GM18498 (cell line): ENCODE measurements at regions not wholly inside any gene's neighbourhood (a gene's known extent, or its start where the extent isn't known, plus 50 kb on each side); places are given as distances from the start of the nearest gene placed in this dataset.
"Not testable (repeated sequence)": the region's sequence is repeated elsewhere in the genome, so short reads cannot be mapped to it uniquely, and the experiment has no call there.

Experiments
- ATAC-seq: cut with Tn5 transposase; IDR thresholded peaks from one replicate; pipeline ENCODE4 v1.9.1; 2021; ENCODE audit warnings: mild to moderate bottlenecking, moderate library complexity; ENCODE audit not compliant: unreplicated experiment

DNA sequence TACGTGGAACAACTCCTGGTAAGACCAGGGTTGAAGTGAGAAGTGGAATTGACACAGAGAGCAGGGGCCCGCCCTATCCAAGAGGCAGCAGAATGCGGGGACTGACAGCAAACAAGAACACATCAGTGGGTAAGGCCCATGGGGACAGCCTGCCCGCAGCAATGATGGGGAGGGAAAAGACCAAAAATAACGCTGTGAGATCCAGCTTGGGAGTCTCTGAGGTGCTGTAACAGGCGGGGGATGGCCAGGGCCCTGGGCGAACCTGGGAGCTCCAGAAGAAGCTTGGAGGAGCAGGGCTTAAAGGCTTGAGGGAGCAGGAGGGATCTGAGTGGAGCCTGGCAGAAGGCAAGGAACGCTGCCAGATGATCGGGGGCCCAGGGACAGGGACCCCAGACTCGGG is 173.4 kb downstream of the TMEM200C start:
- ATAC-seq: no peak

DNA sequence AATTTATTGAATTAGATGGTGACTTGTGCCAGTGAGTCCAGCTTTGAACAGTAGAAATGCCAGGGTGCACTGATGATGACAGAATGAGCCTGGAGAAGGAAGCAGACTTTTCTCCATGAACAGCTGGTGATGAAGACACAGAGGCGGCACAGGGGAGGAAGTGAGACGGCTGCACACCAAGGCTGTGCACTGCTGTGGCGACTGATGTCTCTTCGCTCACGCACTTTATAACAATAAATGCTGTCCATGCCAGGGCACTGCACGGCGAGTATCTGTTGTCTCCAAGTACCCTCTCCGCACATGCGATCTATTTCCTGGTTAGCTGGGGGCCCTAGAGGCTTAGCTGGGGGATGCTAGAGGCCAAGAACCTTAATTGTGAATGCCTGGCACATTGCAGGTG is 175.2 kb downstream of the TMEM200C start:
- no peak for ATAC-seq

DNA sequence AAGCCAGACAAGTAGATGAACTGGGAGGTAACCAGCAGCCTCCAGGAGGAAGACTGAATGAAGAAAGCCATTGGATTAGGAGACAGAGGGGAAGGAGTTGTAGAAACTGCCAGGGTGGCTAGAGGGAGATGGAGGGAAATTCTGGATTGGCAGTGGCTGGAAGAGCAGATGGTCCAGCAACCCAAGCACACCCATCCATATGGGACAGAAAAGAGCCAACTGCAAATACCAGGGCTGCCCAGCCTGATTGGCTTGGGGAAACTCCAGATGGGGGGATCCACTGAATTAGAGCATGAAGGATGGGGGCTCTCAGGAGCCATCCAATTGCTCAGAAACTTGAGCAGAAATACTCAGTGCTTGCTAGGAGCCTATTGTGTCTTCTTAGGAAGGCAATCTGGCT is 173.5 kb upstream of the EPB41L3 start:
- no peak for ATAC-seq

DNA sequence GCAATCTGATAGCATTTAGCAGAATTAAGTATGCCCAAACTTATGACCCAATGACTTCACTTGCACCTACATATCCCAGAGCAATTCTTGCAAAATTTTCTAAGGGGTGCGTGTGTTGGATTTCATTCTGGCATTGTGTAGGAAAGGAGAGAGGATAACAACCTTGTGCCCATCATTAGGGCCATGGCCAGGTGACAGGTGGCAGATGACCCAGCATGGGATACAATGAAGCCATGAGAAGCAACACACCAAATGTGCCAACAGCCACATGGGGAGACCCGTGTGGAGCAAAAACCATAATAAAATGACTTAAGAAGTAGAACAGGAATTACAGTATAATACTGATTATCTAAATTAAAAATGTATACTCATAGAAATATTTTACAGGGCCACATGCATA is 166.9 kb upstream of the EPB41L3 start:
- no peak for ATAC-seq

DNA sequence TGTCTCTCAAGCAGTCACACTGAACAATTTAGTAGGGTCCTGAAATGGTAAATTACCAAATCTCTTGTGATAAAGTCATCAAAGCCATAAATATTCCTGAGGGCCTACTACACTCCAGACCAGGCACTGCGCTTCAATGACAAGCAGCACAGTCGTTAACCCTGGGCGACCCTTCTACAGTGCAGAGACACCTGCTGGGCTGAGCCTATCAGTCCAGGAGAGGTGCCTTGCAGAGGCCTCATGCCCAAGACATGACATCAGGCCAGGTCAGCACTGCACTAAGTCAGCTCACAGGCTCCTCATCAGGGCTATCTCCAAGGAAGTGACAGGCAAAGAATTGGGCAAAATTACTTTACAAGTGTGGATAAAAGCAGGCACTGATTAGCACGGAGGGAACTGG is 166.4 kb upstream of the EPB41L3 start:
- ATAC-seq: no peak

DNA sequence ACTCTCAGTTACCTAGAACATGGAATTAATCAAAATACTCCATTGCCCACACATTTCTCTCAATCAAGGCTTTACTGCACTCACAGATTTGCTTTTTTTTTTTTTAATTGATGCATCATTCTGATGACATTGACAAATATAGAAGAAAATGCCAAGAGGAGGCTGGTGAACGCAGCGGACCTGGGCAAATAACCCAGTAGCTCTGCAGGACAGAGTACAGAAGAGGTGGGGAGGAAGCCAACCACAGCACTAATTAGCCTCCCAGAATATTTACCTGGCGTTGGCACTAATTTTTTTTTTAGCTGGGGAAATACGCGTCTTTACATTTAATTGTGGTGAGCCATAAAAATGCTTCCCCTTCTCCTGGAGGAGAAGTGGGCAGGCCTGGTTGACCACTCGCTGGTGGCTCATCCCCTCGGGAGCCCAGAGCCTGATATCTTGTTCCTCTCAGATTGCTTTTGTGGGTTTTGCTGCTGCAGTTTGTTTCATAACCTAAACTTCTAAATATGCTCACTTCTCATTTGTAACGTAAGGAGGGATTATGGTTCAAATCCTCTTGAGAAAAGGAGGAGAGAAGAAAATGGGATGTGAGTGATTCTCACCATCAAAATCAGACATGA is 165.8 kb upstream of the EPB41L3 start:
- ATAC-seq: no peak

DNA sequence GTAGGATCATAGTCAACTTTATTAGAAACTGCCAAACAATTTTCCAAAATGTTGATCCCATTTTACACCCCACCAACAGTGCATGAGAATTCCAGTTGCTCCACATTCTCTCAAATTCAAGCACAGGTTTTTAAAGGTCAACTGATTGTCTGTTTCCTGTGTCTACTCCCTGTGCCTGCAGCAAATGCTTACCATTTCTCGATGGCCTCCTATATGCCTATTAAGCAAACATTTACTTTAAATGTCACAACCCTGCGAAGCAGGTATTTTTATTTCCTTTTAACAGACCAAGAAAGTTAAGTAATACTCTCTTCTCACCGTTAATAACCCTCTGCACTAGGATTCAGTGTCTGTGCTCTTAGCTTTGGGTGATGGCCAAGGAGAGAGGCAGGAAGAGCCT is 163.8 kb upstream of the EPB41L3 start:
- no peak for ATAC-seq

DNA sequence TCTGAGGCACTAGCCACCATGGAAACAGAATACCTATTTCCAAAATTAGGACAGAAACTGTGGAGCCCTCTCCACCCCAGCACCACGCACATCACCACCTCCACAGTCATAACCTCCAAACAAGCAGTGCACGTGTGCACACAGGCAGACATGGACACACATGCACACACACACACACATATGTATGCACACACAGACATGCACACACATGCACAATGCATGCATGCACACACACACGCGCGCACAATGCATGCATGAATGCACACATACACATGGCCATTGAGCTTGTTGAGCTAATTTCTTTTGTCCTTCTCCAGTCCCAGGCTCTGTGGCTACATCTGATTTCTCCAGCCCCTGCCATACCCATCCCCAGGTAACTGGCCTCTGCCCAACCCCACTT is 161.6 kb upstream of the EPB41L3 start:
- ATAC-seq: no peak

DNA sequence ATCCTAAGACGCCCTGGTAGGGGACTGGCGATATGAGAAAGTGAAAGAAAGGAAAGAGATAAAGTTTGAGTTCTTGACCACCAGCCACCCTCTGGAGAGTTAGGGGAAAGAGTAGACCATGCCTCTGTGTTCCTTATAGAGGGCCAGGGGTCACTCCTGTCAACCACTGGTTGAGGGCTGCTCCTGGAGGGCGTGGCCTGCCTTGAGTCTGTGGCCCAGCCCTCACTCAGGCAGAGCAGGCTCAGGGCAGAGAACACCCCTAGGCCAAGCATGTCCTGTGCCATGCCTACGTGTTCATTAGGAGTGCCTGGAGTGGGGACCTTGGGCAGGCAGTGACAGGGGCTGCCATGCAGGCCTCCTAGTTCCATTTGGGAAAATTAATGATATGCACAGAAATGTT is 161.1 kb upstream of the EPB41L3 start:
- no peak for ATAC-seq

DNA sequence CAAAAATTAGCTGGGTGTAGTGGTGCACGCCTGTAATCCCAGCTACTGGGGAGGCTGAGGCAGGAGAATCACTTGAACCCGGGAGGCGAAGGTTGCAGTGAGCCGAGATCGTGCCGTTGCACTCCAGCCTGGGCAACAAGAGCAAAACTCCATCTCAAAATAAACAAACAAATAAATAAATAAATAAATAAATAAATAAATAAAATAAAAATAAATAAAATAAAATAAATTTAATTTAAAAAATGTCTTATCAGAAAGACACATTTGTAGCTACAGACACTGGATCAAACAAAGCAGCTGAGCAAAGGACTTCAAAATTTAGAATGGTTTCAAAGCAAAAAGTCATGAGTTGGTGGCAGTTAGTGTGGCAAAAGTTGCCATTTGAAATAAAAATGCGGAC is 158.2 kb upstream of the EPB41L3 start:
- not testable (repeated sequence) for ATAC-seq

DNA sequence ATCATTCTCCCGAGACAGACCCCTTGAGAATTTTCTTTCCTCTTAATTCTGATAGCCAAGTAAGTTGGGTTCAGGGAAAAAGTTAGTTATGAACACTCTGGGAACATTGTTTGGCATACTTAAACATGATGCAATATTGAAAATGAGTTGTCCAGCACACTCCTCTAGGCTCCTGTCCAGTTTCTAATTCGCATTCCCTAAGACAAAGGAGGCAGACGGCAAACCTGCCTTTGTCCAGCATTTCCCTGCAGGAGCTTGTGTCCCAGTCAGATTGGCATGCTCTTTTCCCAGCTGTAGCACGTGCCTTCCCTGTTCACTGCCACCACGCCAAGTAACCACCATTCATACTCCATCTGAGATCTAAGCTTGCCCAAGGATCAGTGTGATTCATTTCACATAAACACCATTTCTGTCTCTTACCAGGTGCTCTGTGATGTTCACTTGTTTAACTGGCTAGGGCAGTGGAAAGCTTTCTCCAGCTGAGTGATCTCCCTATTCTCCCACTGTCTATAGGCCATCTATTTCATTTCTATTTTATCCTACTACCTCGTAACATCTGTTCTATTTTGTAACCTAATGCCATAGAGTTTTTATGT is 150.0 kb upstream of the EPB41L3 start:
- ATAC-seq: no peak

DNA sequence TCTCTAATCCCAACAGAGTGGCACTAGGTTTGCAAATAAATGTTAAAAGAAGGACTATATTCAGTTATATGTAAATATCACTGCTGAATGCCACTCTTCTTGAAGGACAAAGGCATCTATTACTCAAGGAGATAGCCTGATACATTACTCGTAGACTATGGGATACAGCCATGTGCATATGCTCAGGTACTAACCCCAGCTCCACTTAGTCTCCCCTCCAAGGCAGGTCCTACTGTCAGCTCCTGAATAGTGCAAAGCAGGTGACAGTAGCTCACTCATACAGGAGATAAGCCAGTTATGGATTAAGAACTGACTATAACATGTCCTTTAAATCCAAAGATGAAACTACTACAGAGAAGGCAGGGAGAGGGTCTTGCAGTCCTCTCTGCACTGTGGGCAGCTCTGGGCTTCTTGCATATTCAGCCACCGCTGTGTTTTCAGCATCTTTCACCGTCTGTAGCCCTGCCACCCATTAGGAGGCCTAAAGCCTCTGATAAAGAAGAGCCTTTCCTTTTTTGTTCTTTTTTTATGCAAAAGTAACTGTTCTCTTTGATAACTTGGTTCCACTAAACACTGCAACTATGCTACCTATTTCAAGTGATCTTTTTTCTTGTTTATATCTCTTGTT is 135.1 kb upstream of the EPB41L3 start:
- ATAC-seq: no peak

DNA sequence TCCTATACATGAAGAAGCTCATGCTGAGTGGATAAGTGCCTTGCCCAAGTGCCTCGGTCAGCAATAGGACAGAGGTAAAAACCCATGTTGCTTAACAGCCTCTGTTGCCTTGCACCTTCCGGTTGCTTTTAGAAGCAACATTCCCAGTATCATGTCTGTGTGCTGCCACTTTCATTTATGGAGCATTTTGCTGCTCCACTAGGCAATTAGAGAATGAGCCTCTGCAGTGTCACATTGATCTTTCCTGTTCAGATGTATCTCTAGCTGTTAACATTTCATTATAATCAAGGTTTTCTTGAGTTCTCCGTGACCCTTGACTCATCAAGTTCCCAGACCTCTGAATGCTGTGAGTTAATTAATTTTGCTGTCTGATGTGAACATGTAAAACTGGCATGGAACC is 134.5 kb upstream of the EPB41L3 start:
- ATAC-seq: no peak

DNA sequence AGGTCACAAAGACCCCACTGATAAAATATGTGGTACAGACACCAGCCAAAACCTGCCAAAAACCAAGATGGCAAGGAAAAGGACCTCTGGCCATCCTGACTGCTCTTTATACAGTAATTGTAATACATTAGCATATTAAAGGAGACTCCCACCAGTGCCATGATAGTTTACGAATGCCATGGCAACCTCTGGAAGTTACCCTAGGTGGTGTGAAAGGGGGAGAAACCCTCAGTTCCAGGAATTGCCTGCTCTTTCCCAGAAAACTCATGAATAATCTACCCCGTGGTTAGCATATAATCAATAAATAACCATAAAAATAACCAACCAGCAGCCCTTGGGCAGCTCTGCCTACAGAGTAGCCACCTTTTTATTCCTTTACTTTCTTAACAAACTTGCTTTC is 129.8 kb upstream of the EPB41L3 start:
- no peak for ATAC-seq

DNA sequence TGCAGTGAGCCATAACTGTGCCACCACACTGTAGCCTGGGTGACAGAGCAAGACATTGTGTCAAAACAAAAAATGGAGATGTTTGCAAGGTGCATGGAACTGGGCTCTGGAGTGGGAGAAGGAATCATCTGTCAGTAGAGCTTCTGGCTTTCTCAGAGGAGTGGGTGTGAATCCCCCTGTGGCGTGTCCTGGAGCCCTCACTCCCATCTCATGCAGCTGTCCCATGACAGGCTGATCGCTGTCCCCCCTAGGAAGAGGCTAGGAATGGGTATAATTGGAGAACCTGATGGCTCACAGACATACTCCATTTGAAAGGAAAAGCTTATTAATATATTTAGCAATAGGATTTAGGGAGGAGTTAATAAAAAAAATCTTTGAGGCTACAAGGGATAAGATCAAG is 125.8 kb upstream of the EPB41L3 start:
- ATAC-seq: no peak

DNA sequence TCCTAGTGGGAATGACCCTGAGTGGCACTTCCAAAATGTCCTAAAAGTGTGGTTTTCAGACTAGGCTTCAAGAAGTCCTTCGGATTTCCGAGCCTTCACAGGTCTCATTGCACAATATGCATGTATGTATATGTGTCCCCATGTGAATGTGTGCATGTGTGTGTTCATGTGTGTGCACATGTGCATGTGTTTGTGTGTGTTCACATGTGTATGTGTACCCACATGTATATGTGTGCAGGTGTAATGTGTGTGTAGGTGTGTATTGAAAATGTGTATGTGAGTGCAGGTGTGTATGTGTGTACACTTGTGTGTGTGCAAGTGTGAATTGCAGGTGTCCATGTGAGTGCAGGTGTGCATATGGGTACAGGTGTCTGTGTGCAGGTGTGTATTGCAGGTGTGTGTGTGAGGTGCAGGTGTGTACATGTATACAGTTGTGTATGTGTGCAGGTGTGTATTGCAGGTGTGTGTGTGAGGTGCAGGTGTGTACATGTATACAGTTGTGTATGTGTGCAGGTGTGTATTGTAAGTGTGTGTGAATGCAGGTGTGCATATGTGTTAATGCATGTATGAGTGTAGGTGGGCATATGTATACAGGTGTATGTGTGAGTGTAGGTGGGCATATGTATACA is 124.4 kb upstream of the EPB41L3 start:
- no peak for ATAC-seq

DNA sequence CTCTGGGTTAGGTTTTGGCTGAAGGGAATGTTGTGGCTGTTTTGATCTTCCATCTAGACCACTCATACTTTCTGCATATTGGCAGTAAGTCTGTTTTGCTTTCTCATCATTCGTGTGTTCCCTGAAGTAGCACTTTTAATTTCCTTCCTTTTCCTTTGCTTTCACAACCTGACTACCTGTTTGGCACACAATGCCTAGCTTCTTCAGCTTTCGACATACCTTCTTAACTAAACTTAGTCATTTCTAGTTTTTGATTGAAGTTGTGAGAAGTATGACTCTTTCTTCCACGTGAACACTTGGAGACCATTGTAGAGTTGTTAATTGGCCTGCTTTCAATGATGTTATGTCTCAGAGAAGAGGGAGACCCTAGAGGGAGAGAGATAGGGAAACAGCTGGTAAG is 123.6 kb upstream of the EPB41L3 start:
- no peak for ATAC-seq

DNA sequence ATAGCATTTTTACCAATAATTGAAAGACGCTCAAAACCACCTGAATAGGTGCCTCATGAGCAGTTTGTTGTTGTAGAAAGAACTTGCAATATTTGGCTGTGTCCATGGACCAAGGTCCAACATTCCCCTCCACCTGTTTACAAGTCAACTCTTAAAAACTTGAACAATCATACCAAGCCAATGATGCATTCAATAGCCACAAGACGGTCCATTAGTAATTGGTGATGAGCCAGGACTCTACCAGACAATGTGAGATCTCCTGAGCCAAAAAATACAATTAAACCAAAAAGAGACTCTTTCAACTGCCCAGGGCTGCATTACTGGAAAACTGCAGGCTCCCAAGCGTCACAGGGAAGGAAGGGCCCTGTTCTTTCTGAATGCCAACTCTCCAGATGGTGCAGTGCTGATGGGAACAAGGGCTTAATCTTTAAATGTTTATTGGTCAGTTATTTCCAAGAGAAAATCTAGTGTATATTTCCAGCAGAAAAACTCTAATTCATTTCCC is 118.8 kb upstream of the EPB41L3 start:
- no peak for ATAC-seq

DNA sequence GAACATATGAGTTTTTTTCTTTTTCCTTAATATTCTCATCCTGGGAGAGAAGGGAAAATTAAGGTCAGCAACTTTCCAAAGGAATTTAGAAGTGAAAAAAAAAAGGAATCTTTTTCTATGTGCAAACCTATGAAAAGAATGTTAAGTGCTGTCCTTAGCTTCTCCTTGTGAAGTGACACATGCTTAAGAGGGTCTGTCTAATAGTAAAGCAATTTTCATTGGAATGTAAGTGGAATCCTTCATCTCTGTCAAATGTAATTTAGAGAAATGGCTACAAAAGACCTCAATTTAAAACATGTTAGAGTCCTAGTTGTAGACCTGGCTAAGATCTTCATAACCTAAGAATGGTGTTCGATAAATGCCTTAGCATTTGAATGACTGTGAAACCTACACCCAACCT is 117.4 kb upstream of the EPB41L3 start:
- no peak for ATAC-seq

DNA sequence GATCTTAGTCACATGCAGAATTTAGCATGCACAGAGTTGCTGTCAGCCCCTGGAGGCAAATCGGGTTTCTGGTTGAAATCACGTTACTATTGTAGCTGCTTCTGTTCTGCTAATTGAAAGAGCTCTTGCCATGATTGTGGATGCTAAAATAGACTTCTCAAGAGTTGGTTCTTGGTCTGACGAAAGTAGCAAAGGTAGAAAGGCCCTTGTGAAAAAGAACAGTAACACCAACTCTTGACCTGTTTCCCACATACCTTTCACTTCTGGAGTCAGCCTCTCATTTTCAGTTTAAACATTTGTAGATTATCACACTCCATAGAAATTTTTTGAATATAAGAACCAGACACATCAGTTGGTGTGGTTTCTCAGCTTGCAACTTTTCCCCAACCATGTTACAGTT is 110.0 kb upstream of the EPB41L3 start:
- ATAC-seq: no peak

DNA sequence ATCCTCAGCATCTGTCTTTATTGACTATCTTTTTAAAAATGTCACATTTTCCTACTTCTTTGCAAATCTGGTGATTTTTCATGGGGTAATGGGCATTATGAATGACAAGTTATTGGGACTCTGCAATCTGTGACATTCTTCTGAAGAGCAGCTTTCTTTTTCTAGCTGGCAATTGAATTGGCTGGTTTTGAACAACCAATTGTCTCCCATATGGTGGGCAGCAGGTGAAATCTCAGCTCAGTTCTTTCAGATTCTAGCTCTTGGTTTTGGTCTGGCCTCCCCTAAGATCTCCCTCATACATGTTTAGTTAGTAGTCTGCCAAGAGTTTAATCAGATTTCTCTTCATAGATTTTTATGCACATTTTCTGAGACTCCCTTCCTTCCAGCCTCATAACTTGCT is 107.9 kb upstream of the EPB41L3 start:
- no peak for ATAC-seq

DNA sequence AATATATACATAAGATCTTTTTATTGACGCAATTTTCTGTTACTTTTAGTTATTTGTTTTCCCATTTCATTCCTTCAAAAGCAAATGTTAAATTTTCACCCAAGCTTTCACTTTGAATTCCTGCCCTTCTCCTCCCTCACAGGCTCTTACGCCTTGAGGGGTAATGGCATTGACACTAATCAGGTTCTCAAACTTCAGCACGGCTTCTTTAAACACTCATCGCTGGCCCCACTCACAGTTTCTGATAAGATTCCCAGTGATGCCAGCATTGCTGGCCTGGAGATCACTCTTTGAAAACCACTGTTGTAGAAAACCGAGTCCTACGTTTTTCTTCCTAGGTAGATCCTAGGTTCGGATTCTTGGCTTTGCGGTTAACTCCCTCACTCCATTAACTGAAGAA is 105.6 kb upstream of the EPB41L3 start:
- no peak for ATAC-seq
